H1 (cell line): ENCODE measurements at regions not wholly inside any gene's neighbourhood (a gene's known extent, or its start where the extent isn't known, plus 50 kb on each side); places are given as distances from the start of the nearest gene placed in this dataset.
A peak's percentile ranks its signal among the peaks of the same experiment; 100 is the strongest.

Source experiments
- CTCF ChIA-PET: fragments of 300-600 bp; sonication (Branson Sonifier 250); formaldehyde crosslinking; loops from one replicate; lab custom pipeline; 2021; ENCODE audit not compliant: partially characterized antibody; lab: Charles Lee
- POLR2A ChIA-PET: fragments of 300-600 bp; sonication (Branson Sonifier 250); formaldehyde crosslinking; loops from one replicate; lab custom pipeline; 2021; ENCODE audit warnings: inconsistent platforms; ENCODE audit not compliant: partially characterized antibody; lab: Charles Lee
- DNase-seq, 2 experiments: peaks; one replicate each; pipeline versions ENCODE4 v3.0.0 to v3.0.0-alpha.2; 2010 to 2022; ENCODE audit warnings: low spot score in 2 of 2, low read depth in 1 of 2, mixed read lengths in 1 of 2
- FAIRE-seq: peaks from 2 replicates; lab custom pipeline; 2011; peaks lifted over from hg19 to GRCh38; lab: Jason Lieb, UNC
- H2AFZ ChIP-seq: 2 replicates; pipeline ENCODE4 v1.8.1; 2012; ENCODE audit warnings: low read length, inconsistent platforms
- H2AK5ac ChIP-seq: 2 replicates; pipeline ENCODE4 v1.6.1; 2013; ENCODE audit warnings: low read depth, low read length
- H2BK120ac ChIP-seq: replicated peaks from 2 replicates; pipeline ENCODE3; 2013; ENCODE audit warnings: low read depth, low read length, inconsistent platforms
- H2BK12ac ChIP-seq: 2 replicates; pipeline ENCODE4 v1.6.1; 2013; ENCODE audit warnings: low read depth, low read length
- H2BK15ac ChIP-seq: 2 replicates; pipeline ENCODE4 v1.6.1; 2013; ENCODE audit warnings: low read length
- H2BK20ac ChIP-seq: 2 replicates; pipeline ENCODE4 v1.6.1; 2013; ENCODE audit warnings: low read length
- H2BK5ac ChIP-seq: 2 replicates; pipeline ENCODE4 v1.6.1; 2013; ENCODE audit warnings: low read depth, low read length
- H3K14ac ChIP-seq: 2 replicates; pipeline ENCODE4 v1.6.1; 2013; ENCODE audit warnings: inconsistent platforms; ENCODE audit not compliant: insufficient read length
- H3K18ac ChIP-seq: 2 replicates; pipeline ENCODE4 v1.6.1; 2013; ENCODE audit warnings: low read length; ENCODE audit errors: extremely low read depth
- H3K23ac ChIP-seq: 2 replicates; pipeline ENCODE4 v1.6.1; 2013; ENCODE audit warnings: inconsistent platforms; ENCODE audit not compliant: insufficient read length
- H3K23me2 ChIP-seq: 2 replicates; pipeline ENCODE4 v1.6.1; 2013; ENCODE audit warnings: low read depth, low read length
- H3K27ac ChIP-seq: 2 replicates; pipeline ENCODE4 v1.6.1; 2011; ENCODE audit warnings: low read depth, low read length, inconsistent platforms
- H3K27me3 ChIP-seq, 4 experiments: replicated peaks in 1 of 4; 1 replicate in 1 of 4; 2 replicates in 3 of 4; pipeline versions ENCODE4 v1.6.1 to v1.8.1; 2011 to 2013; ENCODE audit warnings: low read length in 3 of 4, mild to moderate bottlenecking in 3 of 4, inconsistent platforms in 2 of 4, mixed read lengths in 2 of 4, moderate library complexity in 1 of 4; ENCODE audit not compliant: control insufficient read depth in 3 of 4, insufficient read depth in 3 of 4; ENCODE audit errors: extremely low read depth in 1 of 4
- H3K36me3 ChIP-seq, 4 experiments: 2 replicates each; pipeline versions ENCODE4 v1.6.1 to v1.8.1; 2011 to 2013; ENCODE audit warnings: mild to moderate bottlenecking in 4 of 4, low read length in 3 of 4, moderate library complexity in 2 of 4, control low read depth in 1 of 4, inconsistent platforms in 1 of 4; ENCODE audit not compliant: insufficient read depth in 4 of 4, control insufficient read depth in 2 of 4
- H3K4ac ChIP-seq: replicated peaks from 2 replicates; pipeline ENCODE3; 2013; ENCODE audit warnings: low read length, low read depth, mixed read lengths, inconsistent platforms; ENCODE audit not compliant: insufficient read length
- H3K4me1 ChIP-seq, 4 experiments: replicated peaks in 1 of 4; 1 replicate in 1 of 4; 2 replicates in 3 of 4; pipeline versions ENCODE4 v1.6.1 to v1.8.1; 2011 to 2013; ENCODE audit warnings: low read length in 3 of 4, inconsistent platforms in 2 of 4, mixed read lengths in 1 of 4; ENCODE audit not compliant: insufficient read depth in 4 of 4, control insufficient read depth in 3 of 4
- H3K4me2 ChIP-seq, 2 experiments: 2 replicates each; pipeline versions ENCODE4 v1.6.1 to v1.8.1; 2011 to 2013; ENCODE audit warnings: low read depth in 2 of 2, low read length in 2 of 2, control low read depth in 1 of 2, inconsistent platforms in 1 of 2, mild to moderate bottlenecking in 1 of 2; ENCODE audit not compliant: insufficient read depth in 1 of 2
- H3K4me3 ChIP-seq, 4 experiments: fragments of 200-600, 300-600 bp in 1 of 4; sonication (generic), shearing (Covaris generic), sonication (Bioruptor Twin) in 1 of 4; 2 replicates each; pipeline versions ENCODE4 v1.5.1 to v1.8.1; 2011 to 2016; ENCODE audit warnings: low read length in 4 of 4, low read depth in 3 of 4, control low read depth in 2 of 4, inconsistent platforms in 2 of 4, mild to moderate bottlenecking in 2 of 4, mixed read lengths in 1 of 4, moderate library complexity in 1 of 4; ENCODE audit not compliant: insufficient read depth in 2 of 4; ENCODE audit errors: extremely low read depth in 1 of 4
- H3K56ac ChIP-seq: replicated peaks from 2 replicates; pipeline ENCODE3; 2013; ENCODE audit warnings: low read depth, mild to moderate bottlenecking, mixed read lengths, low read length, inconsistent platforms; ENCODE audit not compliant: insufficient read length
- H3K79me1 ChIP-seq: 2 replicates; pipeline ENCODE4 v1.6.1; 2013; ENCODE audit warnings: low read depth, low read length, control low read depth
- H3K79me2 ChIP-seq, 2 experiments: 2 replicates each; pipeline versions ENCODE4 v1.6.1 to v1.8.1; 2012 to 2013; ENCODE audit warnings: low read length in 2 of 2, mild to moderate bottlenecking in 2 of 2, inconsistent platforms in 1 of 2; ENCODE audit not compliant: insufficient read depth in 2 of 2, control insufficient read depth in 1 of 2
- H3K9ac ChIP-seq, 4 experiments: replicated peaks in 1 of 4; 1 replicate in 1 of 4; 2 replicates in 3 of 4; pipeline versions ENCODE4 v1.6.1 to v1.8.1; 2011 to 2013; ENCODE audit warnings: low read depth in 3 of 4, low read length in 3 of 4, control low read depth in 2 of 4, mild to moderate bottlenecking in 2 of 4, moderate library complexity in 2 of 4, inconsistent platforms in 1 of 4; ENCODE audit errors: extremely low read depth in 1 of 4
- H3K9me3 ChIP-seq, 2 experiments: 2 replicates each; pipeline versions ENCODE4 v1.6.1 to v1.8.1; 2012 to 2013; ENCODE audit warnings: mild to moderate bottlenecking in 2 of 2, moderate library complexity in 2 of 2, control low read depth in 1 of 2, inconsistent platforms in 1 of 2, low read depth in 1 of 2, low read length in 1 of 2, mixed read lengths in 1 of 2; ENCODE audit not compliant: insufficient read depth in 2 of 2
- H4K20me1 ChIP-seq, 2 experiments: replicated peaks in 1 of 2; 2 replicates each; pipeline versions ENCODE3 to v1.8.1; 2011 to 2013; ENCODE audit warnings: inconsistent platforms in 2 of 2, low read length in 2 of 2, mild to moderate bottlenecking in 1 of 2; ENCODE audit not compliant: insufficient read depth in 2 of 2, control insufficient read depth in 1 of 2
- H4K5ac ChIP-seq: 2 replicates; pipeline ENCODE4 v1.6.1; 2013; ENCODE audit warnings: low read length, low read depth, mixed read lengths, inconsistent platforms; ENCODE audit not compliant: insufficient read length
- H4K8ac ChIP-seq: 2 replicates; pipeline ENCODE4 v1.8.0; 2013; ENCODE audit warnings: mild to moderate bottlenecking, moderate library complexity, low read length, inconsistent platforms; ENCODE audit not compliant: insufficient read depth; ENCODE audit errors: extremely low read depth
- H4K91ac ChIP-seq: replicated peaks from 2 replicates; pipeline ENCODE3; 2013; ENCODE audit warnings: low read length, mixed read lengths, inconsistent platforms; ENCODE audit not compliant: insufficient read length
- ASH2L ChIP-seq: fragments of 200-600, 300-600 bp; sonication (generic); IDR thresholded peaks from one replicate; pipeline ENCODE4 v1.7.1; 2017; ENCODE audit warnings: low read length
- CHD1 ChIP-seq: IDR thresholded peaks from 2 replicates; pipeline ENCODE4 v1.6.1; 2012; ENCODE audit warnings: low read depth, low read length, improper control_type of control experiment
- EP300 ChIP-seq, 2 experiments: IDR thresholded peaks; 1 replicate in 1 of 2; 2 replicates in 1 of 2; pipeline ENCODE4 v1.6.1; 2011 to 2012; ENCODE audit warnings: low read depth in 2 of 2, low read length in 2 of 2, mild to moderate bottlenecking in 2 of 2, borderline replicate concordance in 1 of 2, inconsistent platforms in 1 of 2, moderate library complexity in 1 of 2
- GTF2F1 ChIP-seq: IDR thresholded peaks from 2 replicates; pipeline ENCODE4 v1.6.1; 2012; ENCODE audit warnings: low read depth, low read length, improper control_type of control experiment, borderline replicate concordance
- KDM1A ChIP-seq: fragments of 200-600, 300-600 bp; sonication (generic); IDR thresholded peaks from 2 replicates; pipeline ENCODE4 v1.7.1; 2016; ENCODE audit warnings: mild to moderate bottlenecking, low read length, borderline replicate concordance
- MAX ChIP-seq: IDR thresholded peaks from 2 replicates; pipeline ENCODE4 v1.6.1; 2012; ENCODE audit warnings: inconsistent platforms
- PHF8 ChIP-seq: fragments of 200-600 bp; sonication (generic); conservative IDR thresholded peaks from 2 replicates; pipeline ENCODE4 v1.7.1; 2012; ENCODE audit warnings: low read depth, mild to moderate bottlenecking, inconsistent platforms, low read length, moderate library complexity
- RXRA ChIP-seq: IDR thresholded peaks from 2 replicates; pipeline ENCODE4 v1.6.1; 2011; ENCODE audit warnings: low read depth, mild to moderate bottlenecking, low read length, moderate library complexity; ENCODE audit not compliant: insufficient read depth
- SRF ChIP-seq: IDR thresholded peaks from 2 replicates; pipeline ENCODE4 v1.6.1; 2011; ENCODE audit warnings: mild to moderate bottlenecking, low read depth, low read length, moderate library complexity
- ZNF274 ChIP-seq: IDR thresholded peaks from 2 replicates; pipeline ENCODE4 v1.7.0; 2012; ENCODE audit warnings: low read length, borderline replicate concordance; ENCODE audit errors: extremely low read depth
- WGBS, 2 experiments: shearing (Covaris generic) in 1 of 2; methylation state at CpG; one replicate each; pipeline versions ENCODE4 v1.1.6 to v1.1.7; 2013 to 2015; ENCODE audit warnings: low lambda C conversion rate in 2 of 2, mixed read lengths in 2 of 2, inconsistent platforms in 1 of 2, low coverage in 1 of 2, missing lambda C conversion rate in 1 of 2; ENCODE audit not compliant: insufficient replicate concordance in 2 of 2, insufficient coverage in 1 of 2, insufficient read length in 1 of 2; ENCODE audit errors: extremely low coverage in 1 of 2, missing lambda C conversion rate in 1 of 2; 5-methylcytosine and 5-hydroxymethylcytosine counted together

GRCh38 chr13:32837973-32838927 lies 178.0 kb upstream of the KL start:
- Histone ChIP-seq H3K23ac (no peak overlapping the region), H4K20me1 (no peaks in the 10 kb centered on the region), H4K91ac (no peak overlapping the region), H3K27me3 (no peaks in the 10 kb centered on the region), H3K9ac (no peak overlapping the region), H3K4me1 (peaks cover 0 to 9% (median 4%) of the 10 kb centered on the region in 4 experiments; a peak in 6 of 7 replicates), H3K27ac (no peak overlapping the region), H2BK120ac (no peak overlapping the region), H4K5ac (no peak overlapping the region), H3K79me2 (no peaks in the 10 kb centered on the region), H3K18ac (no peak overlapping the region), H2BK12ac (no peak overlapping the region), H2BK5ac (no peak overlapping the region), H4K8ac (no peak overlapping the region), H3K14ac (no peak overlapping the region), H3K79me1 (no peaks in the 10 kb centered on the region; the same call in 1 of the 2 replicates), H3K9me3 (0 out of 4 replicates have a peak, but pooled peaks cover 0 to 2% of the 10 kb centered on the region in 2 experiments), H2AFZ (no peak overlapping the region), H3K4ac (no peak overlapping the region), H3K4me2 (no peak overlapping the region), H3K4me3 (no peak overlapping the region), H2BK20ac (no peak overlapping the region), H2AK5ac (no peak overlapping the region), H3K36me3 (no peaks in the 10 kb centered on the region), H2BK15ac (no peak overlapping the region), H3K56ac (no peak overlapping the region), H3K23me2 (peaks cover 3% of the 10 kb centered on the region; the same call in 1 of the 2 replicates)
- ChIA-PET CTCF (no interaction called here), POLR2A (no interaction called here)
- 83% methylated on average over 17 of the region's 18 CpGs; no CpG with 5 or more reads in 1 of the 2 experiments for WGBS, 2 experiments
- no peak for FAIRE-seq
- peak in 1 of 2 experiments; percentile 43 for DNase-seq
- no peak for TF ChIP-seq RXRA
- TF ChIP-seq MAX, result no peak
- no peak for TF ChIP-seq KDM1A
- no peak for TF ChIP-seq ASH2L
- no peak for TF ChIP-seq PHF8
- no peak for TF ChIP-seq GTF2F1
- TF ChIP-seq SRF, result no peak
- TF ChIP-seq ZNF274, result no peak
- no peak for TF ChIP-seq EP300 (IDR thresholded peaks at IDR 0.05; ENCODE audit: borderline replicate concordance in 1 of 2, low read depth in 2 of 2, low read length in 2 of 2)
- no peak for TF ChIP-seq CHD1
